SK-N-MC (cell line): ENCODE measurements at regions not wholly inside any gene's neighbourhood (a gene's known extent, or its start where the extent isn't known, plus 50 kb on each side); places are given as distances from the start of the nearest gene placed in this dataset.

ENCODE experiments used
- EZH2 ChIP-seq: fragments of 200-600 bp; sonication (generic); IDR thresholded peaks from one replicate; pipeline ENCODE4 v1.6.1; 2017; ENCODE audit warnings: antibody characterized with exemption
- FOXP2 ChIP-seq: optimal IDR thresholded peaks from 2 replicates; pipeline ENCODE3; 2011; ENCODE audit warnings: mild to moderate bottlenecking, moderate library complexity; ENCODE audit not compliant: insufficient read depth; ENCODE audit errors: extremely low read length, control extremely low read depth
- POLR2AphosphoS5 ChIP-seq: IDR thresholded peaks from 2 replicates; pipeline ENCODE4 v1.6.1; 2012; ENCODE audit warnings: mild to moderate bottlenecking, low read depth, low read length, borderline replicate concordance

GRCh38 chr11:21909145-21909544 lies 283.7 kb upstream of the ANO5 start:
- TF ChIP-seq POLR2AphosphoS5 (no peak), EZH2 (no peak), FOXP2 (no peak)
